SK-N-SH treated with all-trans-retinoic acid at 6 μM for 48 hours (cell line): ENCODE measurements at regions not wholly inside any gene's neighbourhood (a gene's known extent, or its start where the extent isn't known, plus 50 kb on each side); places are given as distances from the start of the nearest gene placed in this dataset.

Source experiments
- ATAC-seq: fragments of 200-7000 bp; cut with Tn5 transposase; 3 replicates; pipeline ENCODE4 v1.9.1; 2020; ENCODE audit warnings: mild to moderate bottlenecking, moderate library complexity
- ARNTL ChIP-seq: fragments of 450-650 bp; formaldehyde crosslinking; IDR thresholded peaks from 2 replicates; pipeline ENCODE4 v1.5.0; 2020; ENCODE audit warnings: low read depth, mild to moderate bottlenecking, moderate library complexity, borderline replicate concordance
- BACH2 ChIP-seq: fragments of 250-450 bp; sonication (Bioruptor Pico); IDR thresholded peaks from 2 replicates; pipeline ENCODE4 v1.9.0; 2021; ENCODE audit warnings: mild to moderate bottlenecking, borderline replicate concordance
- CSDC2 ChIP-seq: fragments of 250-450 bp; sonication (Bioruptor Pico); IDR thresholded peaks from 2 replicates; pipeline ENCODE4 v1.5.0; 2020; ENCODE audit warnings: mild to moderate bottlenecking, moderate library complexity
- GLIS3 ChIP-seq: fragments of 250-450 bp; sonication (Bioruptor Pico); IDR thresholded peaks from 2 replicates; pipeline ENCODE4 v1.5.0; 2020; ENCODE audit warnings: mild to moderate bottlenecking, moderate library complexity
- PPARA ChIP-seq: fragments of 250-450 bp; sonication (Bioruptor Pico); IDR thresholded peaks from 2 replicates; pipeline ENCODE4 v1.5.0; 2020; ENCODE audit warnings: mild to moderate bottlenecking, borderline replicate concordance
- RARB ChIP-seq: fragments of 250-450 bp; sonication (Bioruptor Pico); IDR thresholded peaks from 2 replicates; pipeline ENCODE4 v1.8.0; 2021; ENCODE audit warnings: mild to moderate bottlenecking, moderate library complexity
- SNAI2 ChIP-seq: fragments of 250-450 bp; sonication (Bioruptor Pico); IDR thresholded peaks from 2 replicates; pipeline ENCODE4 v1.5.0; 2020; ENCODE audit warnings: mild to moderate bottlenecking, moderate library complexity
- TCF4 ChIP-seq: fragments of 250-450 bp; sonication (Bioruptor Pico); IDR thresholded peaks from 2 replicates; pipeline ENCODE4 v1.8.0; 2021; ENCODE audit warnings: mild to moderate bottlenecking, moderate library complexity, borderline replicate concordance
- ZC3H10 ChIP-seq: fragments of 250-450 bp; sonication (Bioruptor Pico); IDR thresholded peaks from 2 replicates; pipeline ENCODE4 v1.5.1; 2021; ENCODE audit warnings: mild to moderate bottlenecking, moderate library complexity
- ZFP3 ChIP-seq: fragments of 250-450 bp; sonication (Bioruptor Pico); IDR thresholded peaks from 2 replicates; pipeline ENCODE4 v1.5.0; 2020; ENCODE audit warnings: mild to moderate bottlenecking, moderate library complexity
- ZFP30 ChIP-seq: fragments of 450-650 bp; formaldehyde crosslinking; IDR thresholded peaks from 2 replicates; pipeline ENCODE4 v1.5.0; 2022; ENCODE audit warnings: mild to moderate bottlenecking, moderate library complexity
- ZNF565 ChIP-seq: fragments of 450-650 bp; formaldehyde crosslinking; conservative IDR thresholded peaks from 2 replicates; pipeline ENCODE4 v1.5.0; 2020; ENCODE audit warnings: low read depth, mild to moderate bottlenecking, moderate library complexity
- ZNF70 ChIP-seq: fragments of 450-650 bp; formaldehyde crosslinking; IDR thresholded peaks from 2 replicates; pipeline ENCODE4 v1.5.0; 2020; ENCODE audit warnings: mild to moderate bottlenecking, moderate library complexity
- TF ChIP-seq, protein P1 (sequence below): fragments of 250-450 bp; sonication (Bioruptor Pico); IDR thresholded peaks from 2 replicates; pipeline ENCODE4 v1.5.1; 2021; ENCODE audit warnings: mild to moderate bottlenecking, moderate library complexity
- TF ChIP-seq, protein P2 (sequence below): fragments of 250-450 bp; sonication (Bioruptor Pico); IDR thresholded peaks from 2 replicates; pipeline ENCODE4 v1.8.0; 2021; ENCODE audit warnings: low read depth, mild to moderate bottlenecking, moderate library complexity, borderline replicate concordance
- TF ChIP-seq, protein P3 (sequence below): fragments of 250-450 bp; sonication (Bioruptor Pico); IDR thresholded peaks from 2 replicates; pipeline ENCODE4 v1.8.0; 2020; ENCODE audit warnings: mild to moderate bottlenecking, moderate library complexity, borderline replicate concordance
- TF ChIP-seq, protein P4 (sequence below): fragments of 250-450 bp; sonication (Bioruptor Pico); IDR thresholded peaks from 2 replicates; pipeline ENCODE4 v1.5.1; 2020; ENCODE audit warnings: low read depth, mild to moderate bottlenecking, moderate library complexity
- TF ChIP-seq, protein P5 (sequence below): fragments of 250-450 bp; sonication (Bioruptor Pico); IDR thresholded peaks from 2 replicates; pipeline ENCODE4 v1.5.0; 2020; ENCODE audit warnings: mild to moderate bottlenecking, moderate library complexity

DNA sequence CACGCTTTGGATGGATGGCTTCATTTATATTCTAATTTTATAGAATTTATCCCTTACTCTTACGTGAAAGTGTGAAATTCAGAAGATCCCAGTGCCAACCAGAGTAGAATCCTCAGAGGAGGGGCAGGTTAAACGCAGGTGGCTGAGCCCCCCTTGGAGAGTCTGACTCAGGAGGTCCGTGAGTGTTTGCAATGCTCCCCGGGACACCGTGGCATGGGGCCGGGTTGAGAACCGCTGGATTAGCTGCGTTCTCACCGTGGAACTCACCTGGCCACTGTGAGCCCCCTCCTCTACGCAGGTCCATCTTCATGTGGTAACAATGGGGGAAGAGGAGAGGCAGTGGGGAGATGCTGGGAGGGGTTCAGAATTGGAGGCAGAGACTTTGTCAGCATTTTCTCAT, 638.0 kb upstream of the MKI67 start:
- no peak for ATAC-seq
- TF ChIP-seq, protein P1, sequence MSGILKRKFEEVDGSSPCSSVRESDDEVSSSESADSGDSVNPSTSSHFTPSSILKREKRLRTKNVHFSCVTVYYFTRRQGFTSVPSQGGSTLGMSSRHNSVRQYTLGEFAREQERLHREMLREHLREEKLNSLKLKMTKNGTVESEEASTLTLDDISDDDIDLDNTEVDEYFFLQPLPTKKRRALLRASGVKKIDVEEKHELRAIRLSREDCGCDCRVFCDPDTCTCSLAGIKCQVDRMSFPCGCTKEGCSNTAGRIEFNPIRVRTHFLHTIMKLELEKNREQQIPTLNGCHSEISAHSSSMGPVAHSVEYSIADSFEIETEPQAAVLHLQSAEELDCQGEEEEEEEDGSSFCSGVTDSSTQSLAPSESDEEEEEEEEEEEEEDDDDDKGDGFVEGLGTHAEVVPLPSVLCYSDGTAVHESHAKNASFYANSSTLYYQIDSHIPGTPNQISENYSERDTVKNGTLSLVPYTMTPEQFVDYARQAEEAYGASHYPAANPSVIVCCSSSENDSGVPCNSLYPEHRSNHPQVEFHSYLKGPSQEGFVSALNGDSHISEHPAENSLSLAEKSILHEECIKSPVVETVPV (CRISPR knock-in tag): no peak
- TF ChIP-seq ZFP3 (CRISPR knock-in tag) (no peak), TCF4 (CRISPR knock-in tag) (no peak), PPARA (no peak), RARB (CRISPR knock-in tag) (no peak), SNAI2 (CRISPR knock-in tag) (no peak), ZNF565 (CRISPR knock-in tag) (no peak), BACH2 (CRISPR knock-in tag) (no peak), CSDC2 (CRISPR knock-in tag) (no peak), ARNTL (CRISPR knock-in tag) (no peak), ZC3H10 (no peak), ZFP30 (CRISPR knock-in tag) (no peak), GLIS3 (CRISPR knock-in tag) (no peak), ZNF70 (no peak)
- TF ChIP-seq, protein P2, sequence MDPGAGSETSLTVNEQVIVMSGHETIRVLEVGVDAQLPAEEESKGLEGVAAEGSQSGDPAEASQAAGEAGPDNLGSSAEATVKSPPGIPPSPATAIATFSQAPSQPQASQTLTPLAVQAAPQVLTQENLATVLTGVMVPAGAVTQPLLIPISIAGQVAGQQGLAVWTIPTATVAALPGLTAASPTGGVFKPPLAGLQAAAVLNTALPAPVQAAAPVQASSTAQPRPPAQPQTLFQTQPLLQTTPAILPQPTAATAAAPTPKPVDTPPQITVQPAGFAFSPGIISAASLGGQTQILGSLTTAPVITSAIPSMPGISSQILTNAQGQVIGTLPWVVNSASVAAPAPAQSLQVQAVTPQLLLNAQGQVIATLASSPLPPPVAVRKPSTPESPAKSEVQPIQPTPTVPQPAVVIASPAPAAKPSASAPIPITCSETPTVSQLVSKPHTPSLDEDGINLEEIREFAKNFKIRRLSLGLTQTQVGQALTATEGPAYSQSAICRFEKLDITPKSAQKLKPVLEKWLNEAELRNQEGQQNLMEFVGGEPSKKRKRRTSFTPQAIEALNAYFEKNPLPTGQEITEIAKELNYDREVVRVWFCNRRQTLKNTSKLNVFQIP (CRISPR knock-in tag): no peak
- TF ChIP-seq, protein P3, sequence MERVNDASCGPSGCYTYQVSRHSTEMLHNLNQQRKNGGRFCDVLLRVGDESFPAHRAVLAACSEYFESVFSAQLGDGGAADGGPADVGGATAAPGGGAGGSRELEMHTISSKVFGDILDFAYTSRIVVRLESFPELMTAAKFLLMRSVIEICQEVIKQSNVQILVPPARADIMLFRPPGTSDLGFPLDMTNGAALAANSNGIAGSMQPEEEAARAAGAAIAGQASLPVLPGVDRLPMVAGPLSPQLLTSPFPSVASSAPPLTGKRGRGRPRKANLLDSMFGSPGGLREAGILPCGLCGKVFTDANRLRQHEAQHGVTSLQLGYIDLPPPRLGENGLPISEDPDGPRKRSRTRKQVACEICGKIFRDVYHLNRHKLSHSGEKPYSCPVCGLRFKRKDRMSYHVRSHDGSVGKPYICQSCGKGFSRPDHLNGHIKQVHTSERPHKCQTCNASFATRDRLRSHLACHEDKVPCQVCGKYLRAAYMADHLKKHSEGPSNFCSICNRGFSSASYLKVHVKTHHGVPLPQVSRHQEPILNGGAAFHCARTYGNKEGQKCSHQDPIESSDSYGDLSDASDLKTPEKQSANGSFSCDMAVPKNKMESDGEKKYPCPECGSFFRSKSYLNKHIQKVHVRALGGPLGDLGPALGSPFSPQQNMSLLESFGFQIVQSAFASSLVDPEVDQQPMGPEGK (CRISPR knock-in tag): no peak
- TF ChIP-seq, protein P4, sequence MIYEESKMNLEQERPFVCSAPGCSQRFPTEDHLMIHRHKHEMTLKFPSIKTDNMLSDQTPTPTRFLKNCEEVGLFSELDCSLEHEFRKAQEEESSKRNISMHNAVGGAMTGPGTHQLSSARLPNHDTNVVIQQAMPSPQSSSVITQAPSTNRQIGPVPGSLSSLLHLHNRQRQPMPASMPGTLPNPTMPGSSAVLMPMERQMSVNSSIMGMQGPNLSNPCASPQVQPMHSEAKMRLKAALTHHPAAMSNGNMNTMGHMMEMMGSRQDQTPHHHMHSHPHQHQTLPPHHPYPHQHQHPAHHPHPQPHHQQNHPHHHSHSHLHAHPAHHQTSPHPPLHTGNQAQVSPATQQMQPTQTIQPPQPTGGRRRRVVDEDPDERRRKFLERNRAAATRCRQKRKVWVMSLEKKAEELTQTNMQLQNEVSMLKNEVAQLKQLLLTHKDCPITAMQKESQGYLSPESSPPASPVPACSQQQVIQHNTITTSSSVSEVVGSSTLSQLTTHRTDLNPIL (CRISPR knock-in tag): no peak
- TF ChIP-seq, protein P5, sequence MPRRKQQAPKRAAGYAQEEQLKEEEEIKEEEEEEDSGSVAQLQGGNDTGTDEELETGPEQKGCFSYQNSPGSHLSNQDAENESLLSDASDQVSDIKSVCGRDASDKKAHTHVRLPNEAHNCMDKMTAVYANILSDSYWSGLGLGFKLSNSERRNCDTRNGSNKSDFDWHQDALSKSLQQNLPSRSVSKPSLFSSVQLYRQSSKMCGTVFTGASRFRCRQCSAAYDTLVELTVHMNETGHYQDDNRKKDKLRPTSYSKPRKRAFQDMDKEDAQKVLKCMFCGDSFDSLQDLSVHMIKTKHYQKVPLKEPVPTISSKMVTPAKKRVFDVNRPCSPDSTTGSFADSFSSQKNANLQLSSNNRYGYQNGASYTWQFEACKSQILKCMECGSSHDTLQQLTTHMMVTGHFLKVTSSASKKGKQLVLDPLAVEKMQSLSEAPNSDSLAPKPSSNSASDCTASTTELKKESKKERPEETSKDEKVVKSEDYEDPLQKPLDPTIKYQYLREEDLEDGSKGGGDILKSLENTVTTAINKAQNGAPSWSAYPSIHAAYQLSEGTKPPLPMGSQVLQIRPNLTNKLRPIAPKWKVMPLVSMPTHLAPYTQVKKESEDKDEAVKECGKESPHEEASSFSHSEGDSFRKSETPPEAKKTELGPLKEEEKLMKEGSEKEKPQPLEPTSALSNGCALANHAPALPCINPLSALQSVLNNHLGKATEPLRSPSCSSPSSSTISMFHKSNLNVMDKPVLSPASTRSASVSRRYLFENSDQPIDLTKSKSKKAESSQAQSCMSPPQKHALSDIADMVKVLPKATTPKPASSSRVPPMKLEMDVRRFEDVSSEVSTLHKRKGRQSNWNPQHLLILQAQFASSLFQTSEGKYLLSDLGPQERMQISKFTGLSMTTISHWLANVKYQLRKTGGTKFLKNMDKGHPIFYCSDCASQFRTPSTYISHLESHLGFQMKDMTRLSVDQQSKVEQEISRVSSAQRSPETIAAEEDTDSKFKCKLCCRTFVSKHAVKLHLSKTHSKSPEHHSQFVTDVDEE (CRISPR knock-in tag): no peak

DNA sequence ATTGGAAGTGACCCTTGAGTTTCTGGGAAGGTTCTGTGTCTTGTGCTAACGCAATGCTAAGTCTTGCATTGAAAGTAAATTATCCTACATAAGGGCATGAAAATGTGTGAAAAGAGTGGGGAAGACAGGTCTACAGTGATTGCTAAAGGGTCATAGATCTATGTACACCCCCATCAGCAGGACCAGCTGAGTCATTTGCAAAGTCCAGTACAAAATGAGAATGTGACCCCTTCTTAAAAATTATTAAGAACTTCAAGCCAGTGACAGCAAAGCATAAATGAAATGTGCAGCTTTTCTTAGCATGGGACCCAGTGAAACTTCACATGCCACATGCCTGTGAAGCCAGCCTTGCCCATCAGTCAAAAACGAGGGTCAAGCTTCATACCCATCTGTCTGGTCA, 640.7 kb upstream of the MKI67 start:
- ATAC-seq: no peak
- TF ChIP-seq, protein P4 (CRISPR knock-in tag): no peak
- TF ChIP-seq SNAI2 (CRISPR knock-in tag): no peak
- TF ChIP-seq, protein P3 (CRISPR knock-in tag): no peak
